ENCODE measurements at regions not wholly inside any gene's neighbourhood (a gene's known extent, or its start where the extent isn't known, plus 50 kb on each side); places are given as distances from the start of the nearest gene placed in this dataset.

DNA sequence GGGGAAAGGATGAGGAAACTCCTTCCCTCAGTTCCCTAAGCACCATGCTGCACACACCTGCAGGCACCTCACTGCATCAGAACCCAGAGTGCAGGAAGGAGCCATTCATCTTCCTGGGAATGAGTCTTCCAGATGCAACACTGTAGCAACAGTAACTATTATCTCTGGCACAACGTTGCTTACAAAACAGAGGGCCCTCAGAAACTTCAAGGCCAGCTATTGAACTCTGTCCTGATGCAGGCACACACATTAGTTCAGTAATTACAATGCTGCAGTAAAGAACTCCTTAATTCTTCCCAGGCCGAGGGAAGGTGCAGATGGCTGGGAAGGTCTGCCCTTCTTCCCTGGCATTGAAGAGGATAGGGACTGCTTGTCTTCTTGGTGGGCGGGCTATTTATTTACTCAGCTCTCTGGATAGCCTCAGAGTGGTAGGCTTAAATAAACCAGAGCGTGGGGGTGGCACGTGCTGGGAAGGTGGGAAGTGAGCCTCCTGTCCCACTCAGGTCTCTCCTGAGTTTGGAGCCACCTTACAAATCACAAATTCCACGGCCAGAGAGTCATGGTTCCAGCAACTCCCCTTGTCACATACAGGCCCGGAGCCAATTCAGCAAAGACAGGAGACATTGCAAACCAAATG is 125.1 kb upstream of the JCAD start:
- no peak for DNase-seq
- no peaks in the 10 kb centered on the region for H3K36me3 ChIP-seq (ENCODE audit: control insufficient read depth in 4 of 4, insufficient read depth in 4 of 4, low read length in 3 of 4)
- ChIA-PET POLR2A (no interaction called here), CTCF (no interaction called here)
- 100% methylated on average over 7 of the region's 7 CpGs for WGBS (ENCODE audit: insufficient coverage)
- H3K4me3 ChIP-seq (ENCODE audit: control insufficient read depth in 1 of 7, extremely low read depth in 1 of 7, insufficient read depth in 4 of 7, low read depth in 2 of 7, low read length in 6 of 7) = no peak overlapping the region
- H3K9me3 ChIP-seq (ENCODE audit: control extremely low read depth in 1 of 5, control insufficient read depth in 4 of 5, insufficient read depth in 2 of 5, low read depth in 1 of 5, low read length in 4 of 5) = no peaks in the 10 kb centered on the region
- H3K27me3 ChIP-seq (replicated peaks in 2 of 5; ENCODE audit: control insufficient read depth in 4 of 5, insufficient read depth in 5 of 5, low read length in 4 of 5) = peaks cover 0 to 1% (median 0%) of the 10 kb centered on the region in 5 experiments
- no peak overlapping the region for H3K27ac ChIP-seq (ENCODE audit: insufficient read depth in 1 of 2, low read depth in 1 of 2, low read length in 2 of 2, poor library complexity in 1 of 2, severe bottlenecking in 2 of 2)
- peaks cover 0 to 3% (median 0%) of the 10 kb centered on the region in 4 experiments for H3K4me1 ChIP-seq (ENCODE audit: control extremely low read depth in 1 of 4, control insufficient read depth in 4 of 4, insufficient read depth in 4 of 4, low read length in 3 of 4)

- no peak overlapping the region for H3K27ac ChIP-seq (ENCODE audit: insufficient read depth in 1 of 2, low read depth in 1 of 2, low read length in 2 of 2, poor library complexity in 1 of 2, severe bottlenecking in 2 of 2)
- CTCF ChIA-PET = interaction anchor here (1.3 kb wide), 1 partner anchor 73 kb away, joined by 4 read pairs; no protein-coding TSS in a partner anchor
- WGBS (ENCODE audit: insufficient coverage) = 100% methylated on average over 5 of the region's 9 CpGs
- DNase-seq = no peak
- peaks cover 0 to 3% (median 0%) of the 10 kb centered on the region in 4 experiments for H3K4me1 ChIP-seq (ENCODE audit: control extremely low read depth in 1 of 4, control insufficient read depth in 4 of 4, insufficient read depth in 4 of 4, low read length in 3 of 4)
- peaks cover 0 to under 1% (median 0%) of the 10 kb centered on the region in 5 experiments for H3K27me3 ChIP-seq (replicated peaks in 2 of 5; ENCODE audit: control insufficient read depth in 4 of 5, insufficient read depth in 5 of 5, low read length in 4 of 5)
- POLR2A ChIA-PET = no interaction called here
- no peaks in the 10 kb centered on the region for H3K9me3 ChIP-seq (ENCODE audit: control extremely low read depth in 1 of 5, control insufficient read depth in 4 of 5, insufficient read depth in 2 of 5, low read depth in 1 of 5, low read length in 4 of 5)
- no peaks in the 10 kb centered on the region for H3K36me3 ChIP-seq (ENCODE audit: control insufficient read depth in 4 of 4, insufficient read depth in 4 of 4, low read length in 3 of 4)
- no peak overlapping the region for H3K4me3 ChIP-seq (ENCODE audit: control insufficient read depth in 1 of 7, extremely low read depth in 1 of 7, insufficient read depth in 4 of 7, low read depth in 2 of 7, low read length in 6 of 7)
Observed at GRCh38 chr10:30183055-30183402, 123.6 kb upstream of the JCAD start.

- POLR2A ChIA-PET = no interaction called here
- no peak for DNase-seq
- Histone ChIP-seq H3K36me3 (ENCODE audit: control insufficient read depth in 4 of 4, insufficient read depth in 4 of 4, low read length in 3 of 4) (no peaks in the 10 kb centered on the region), H3K27me3 (replicated peaks in 2 of 5; ENCODE audit: control insufficient read depth in 4 of 5, insufficient read depth in 5 of 5, low read length in 4 of 5) (no peaks in the 10 kb centered on the region), H3K27ac (ENCODE audit: insufficient read depth in 1 of 2, low read depth in 1 of 2, low read length in 2 of 2, poor library complexity in 1 of 2, severe bottlenecking in 2 of 2) (no peak overlapping the region), H3K4me1 (ENCODE audit: control extremely low read depth in 1 of 4, control insufficient read depth in 4 of 4, insufficient read depth in 4 of 4, low read length in 3 of 4) (peaks cover 0 to 3% (median 0%) of the 10 kb centered on the region in 4 experiments), H3K4me3 (ENCODE audit: control insufficient read depth in 1 of 7, extremely low read depth in 1 of 7, insufficient read depth in 4 of 7, low read depth in 2 of 7, low read length in 6 of 7) (no peak overlapping the region), H3K9me3 (ENCODE audit: control extremely low read depth in 1 of 5, control insufficient read depth in 4 of 5, insufficient read depth in 2 of 5, low read depth in 1 of 5, low read length in 4 of 5) (no peaks in the 10 kb centered on the region)
- CTCF ChIA-PET = interaction anchor here (1.3 kb wide), 1 partner anchor 73 kb away, joined by 4 read pairs; no protein-coding TSS in a partner anchor
- 89% methylated on average over 19 of the region's 25 CpGs for WGBS (ENCODE audit: insufficient coverage)
Observed at GRCh38 chr10:30182191-30183054, 123.0 kb upstream of the JCAD start.

GRCh38 chr10:30178356-30178964 is 119.1 kb upstream of the JCAD start:
- no peaks in the 10 kb centered on the region for H3K27me3 ChIP-seq (replicated peaks in 2 of 5; ENCODE audit: control insufficient read depth in 4 of 5, insufficient read depth in 5 of 5, low read length in 4 of 5)
- POLR2A ChIA-PET = no interaction called here
- CTCF ChIA-PET = no interaction called here

GRCh38 chr10:30176776-30177533 is 117.6 kb upstream of the JCAD start:
- Histone ChIP-seq H3K36me3 (ENCODE audit: control insufficient read depth in 4 of 4, insufficient read depth in 4 of 4, low read length in 3 of 4) (no peaks in the 10 kb centered on the region), H3K4me3 (ENCODE audit: control insufficient read depth in 1 of 7, extremely low read depth in 1 of 7, insufficient read depth in 4 of 7, low read depth in 2 of 7, low read length in 6 of 7) (no peak overlapping the region), H3K9me3 (ENCODE audit: control extremely low read depth in 1 of 5, control insufficient read depth in 4 of 5, insufficient read depth in 2 of 5, low read depth in 1 of 5, low read length in 4 of 5) (no peaks in the 10 kb centered on the region), H3K27me3 (replicated peaks in 2 of 5; ENCODE audit: control insufficient read depth in 4 of 5, insufficient read depth in 5 of 5, low read length in 4 of 5) (no peaks in the 10 kb centered on the region), H3K4me1 (ENCODE audit: control extremely low read depth in 1 of 4, control insufficient read depth in 4 of 4, insufficient read depth in 4 of 4, low read length in 3 of 4) (no peaks in the 10 kb centered on the region), H3K27ac (ENCODE audit: insufficient read depth in 1 of 2, low read depth in 1 of 2, low read length in 2 of 2, poor library complexity in 1 of 2, severe bottlenecking in 2 of 2) (no peak overlapping the region)
- no peak for DNase-seq
- 96% methylated on average over 4 of the region's 10 CpGs for WGBS (ENCODE audit: insufficient coverage)
- ChIA-PET POLR2A (interaction anchor here (0.6 kb wide), 1 partner anchor 28 kb away, joined by 3 read pairs; no protein-coding TSS in a partner anchor), CTCF (interaction anchor here (0.6 to 1.2 kb wide), 6 partner anchors 9 to 104 kb away, joined by 3 read pairs; no protein-coding TSS in a partner anchor)

More at GRCh38 chr10:30178356-30178964, 119.1 kb upstream of the JCAD start:
- no peak overlapping the region for H3K27ac ChIP-seq (ENCODE audit: insufficient read depth in 1 of 2, low read depth in 1 of 2, low read length in 2 of 2, poor library complexity in 1 of 2, severe bottlenecking in 2 of 2)
- H3K9me3 ChIP-seq (ENCODE audit: control extremely low read depth in 1 of 5, control insufficient read depth in 4 of 5, insufficient read depth in 2 of 5, low read depth in 1 of 5, low read length in 4 of 5) = no peaks in the 10 kb centered on the region
- H3K4me1 ChIP-seq (ENCODE audit: control extremely low read depth in 1 of 4, control insufficient read depth in 4 of 4, insufficient read depth in 4 of 4, low read length in 3 of 4) = no peaks in the 10 kb centered on the region
- no peaks in the 10 kb centered on the region for H3K36me3 ChIP-seq (ENCODE audit: control insufficient read depth in 4 of 4, insufficient read depth in 4 of 4, low read length in 3 of 4)
- 80% methylated on average over 5 of the region's 8 CpGs for WGBS (ENCODE audit: insufficient coverage)
- no peak for DNase-seq
- no peak overlapping the region for H3K4me3 ChIP-seq (ENCODE audit: control insufficient read depth in 1 of 7, extremely low read depth in 1 of 7, insufficient read depth in 4 of 7, low read depth in 2 of 7, low read length in 6 of 7)

DNA sequence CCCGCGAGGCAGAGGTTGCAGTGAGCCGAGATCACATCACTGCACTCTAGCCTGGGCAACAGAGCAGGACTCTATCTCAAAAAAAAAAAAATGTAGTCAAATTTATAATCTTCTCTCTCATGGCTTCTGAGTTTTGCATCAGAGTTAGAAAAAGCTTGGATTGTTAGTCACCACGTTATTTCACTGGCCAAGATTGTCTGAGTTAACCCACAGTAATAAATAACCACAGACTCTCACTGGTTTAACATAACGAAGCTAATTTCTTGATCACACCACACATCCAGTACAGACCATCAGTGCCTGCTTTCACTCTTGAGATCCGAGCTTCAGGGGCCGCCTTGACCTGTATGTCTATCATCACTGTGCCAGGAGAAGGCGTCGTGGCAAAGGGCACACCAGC is 116.8 kb upstream of the JCAD start:
- no peak overlapping the region for H3K27ac ChIP-seq (ENCODE audit: insufficient read depth in 1 of 2, low read depth in 1 of 2, low read length in 2 of 2, poor library complexity in 1 of 2, severe bottlenecking in 2 of 2)
- no peaks in the 10 kb centered on the region for H3K4me1 ChIP-seq (ENCODE audit: control extremely low read depth in 1 of 4, control insufficient read depth in 4 of 4, insufficient read depth in 4 of 4, low read length in 3 of 4)
- no peak overlapping the region for H3K4me3 ChIP-seq (ENCODE audit: control insufficient read depth in 1 of 7, extremely low read depth in 1 of 7, insufficient read depth in 4 of 7, low read depth in 2 of 7, low read length in 6 of 7)
- CTCF ChIA-PET = interaction anchor here (0.6 to 1.2 kb wide), 5 partner anchors 10 to 104 kb away, joined by 3 read pairs; no protein-coding TSS in a partner anchor
- WGBS (ENCODE audit: insufficient coverage) = 92% methylated on average over 9 of the region's 9 CpGs
- POLR2A ChIA-PET = interaction anchor here (0.6 kb wide), 1 partner anchor 27 kb away, joined by 3 read pairs; no protein-coding TSS in a partner anchor
- no peaks in the 10 kb centered on the region for H3K9me3 ChIP-seq (ENCODE audit: control extremely low read depth in 1 of 5, control insufficient read depth in 4 of 5, insufficient read depth in 2 of 5, low read depth in 1 of 5, low read length in 4 of 5)
- no peak for DNase-seq
- H3K36me3 ChIP-seq (ENCODE audit: control insufficient read depth in 4 of 4, insufficient read depth in 4 of 4, low read length in 3 of 4) = no peaks in the 10 kb centered on the region
- H3K27me3 ChIP-seq (replicated peaks in 2 of 5; ENCODE audit: control insufficient read depth in 4 of 5, insufficient read depth in 5 of 5, low read length in 4 of 5) = no peaks in the 10 kb centered on the region

Measured in common myeloid progenitor, CD34-positive (primary cell).